ENCODE measurements at regions not wholly inside any gene's neighbourhood (a gene's known extent, or its start where the extent isn't known, plus 50 kb on each side); places are given as distances from the start of the nearest gene placed in this dataset.

GRCh38 chr15:81530271-81530691, 156.3 kb upstream of the TMC3 start:
- H3K4me1 ChIP-seq (ENCODE audit: control insufficient read depth, insufficient read depth, low read depth, low read length) = no peaks in the 10 kb centered on the region
- no peak overlapping the region for H3K4ac ChIP-seq (ENCODE audit: low read depth in 1 of 2, low read length in 2 of 2)
- H3K4me2 ChIP-seq (ENCODE audit: low read length, poor library complexity, severe bottlenecking) = no peak overlapping the region
- H3K18ac ChIP-seq (ENCODE audit: low read depth in 1 of 2, low read length in 2 of 2) = no peak overlapping the region
- H3K9ac ChIP-seq (ENCODE audit: low read length) = no peak overlapping the region
- no peaks in the 10 kb centered on the region for H3K36me3 ChIP-seq (ENCODE audit: control insufficient read depth in 1 of 2, insufficient read depth in 2 of 2, low read depth in 1 of 2, low read length in 2 of 2)
- no peaks in the 10 kb centered on the region for H3K79me1 ChIP-seq (replicated peaks; ENCODE audit: low read length, poor library complexity, severe bottlenecking)
- no peak overlapping the region for H2BK15ac ChIP-seq (ENCODE audit: low read depth, poor library complexity, severe bottlenecking)
- H3K4me3 ChIP-seq (ENCODE audit: insufficient read depth in 1 of 2, low read depth in 1 of 2, low read length in 2 of 2) = no peak overlapping the region
- DNase-seq = no peak
- H2BK5ac ChIP-seq (ENCODE audit: low read depth, low read length, poor library complexity, severe bottlenecking) = no peak overlapping the region
- no peak overlapping the region for H2BK12ac ChIP-seq (ENCODE audit: low read length in 2 of 2)
- H3K9me3 ChIP-seq (ENCODE audit: control insufficient read depth, low read length) = no peaks in the 10 kb centered on the region
- H2BK120ac ChIP-seq (ENCODE audit: low read depth, low read length) = no peak overlapping the region
- no peak overlapping the region for H3K27ac ChIP-seq (ENCODE audit: low read length, poor library complexity, severe bottlenecking)
- no peak overlapping the region for H3K14ac ChIP-seq (ENCODE audit: low read length in 2 of 2)
- H2AFZ ChIP-seq (ENCODE audit: low read depth, low read length) = no peak overlapping the region
- H3K23ac ChIP-seq (ENCODE audit: low read length in 2 of 2) = no peak overlapping the region
- no CpG with 5 or more reads among the region's 3 CpGs for WGBS
- H3K27me3 ChIP-seq (ENCODE audit: control insufficient read depth in 1 of 2, insufficient read depth in 1 of 2, low read length in 2 of 2) = no peaks in the 10 kb centered on the region
- H4K91ac ChIP-seq (ENCODE audit: low read length) = no peak overlapping the region
- no peak overlapping the region for H2AK5ac ChIP-seq (ENCODE audit: low read length, severe bottlenecking)
- H4K8ac ChIP-seq (ENCODE audit: low read length) = no peak overlapping the region

GRCh38 chr15:81529481-81529880, 155.5 kb upstream of the TMC3 start:
- no peaks in the 10 kb centered on the region for H3K27me3 ChIP-seq (ENCODE audit: control insufficient read depth in 1 of 2, insufficient read depth in 1 of 2, low read length in 2 of 2)
- H3K9ac ChIP-seq (ENCODE audit: low read length) = no peak overlapping the region
- no peak overlapping the region for H3K27ac ChIP-seq (ENCODE audit: low read length, poor library complexity, severe bottlenecking)
- no peak overlapping the region for H3K4me2 ChIP-seq (ENCODE audit: low read length, poor library complexity, severe bottlenecking)
- no peak overlapping the region for H2BK120ac ChIP-seq (ENCODE audit: low read depth, low read length)
- no peak overlapping the region for H2BK15ac ChIP-seq (ENCODE audit: low read depth, poor library complexity, severe bottlenecking)
- no peaks in the 10 kb centered on the region for H3K36me3 ChIP-seq (ENCODE audit: control insufficient read depth in 1 of 2, insufficient read depth in 2 of 2, low read depth in 1 of 2, low read length in 2 of 2)
- H2BK5ac ChIP-seq (ENCODE audit: low read depth, low read length, poor library complexity, severe bottlenecking) = no peak overlapping the region
- H3K4me1 ChIP-seq (ENCODE audit: control insufficient read depth, insufficient read depth, low read depth, low read length) = no peaks in the 10 kb centered on the region
- no peak overlapping the region for H2BK12ac ChIP-seq (ENCODE audit: low read length in 2 of 2)
- no peak overlapping the region for H3K18ac ChIP-seq (ENCODE audit: low read depth in 1 of 2, low read length in 2 of 2)
- no peaks in the 10 kb centered on the region for H3K9me3 ChIP-seq (ENCODE audit: control insufficient read depth, low read length)
- no peak overlapping the region for H4K91ac ChIP-seq (ENCODE audit: low read length)
- H4K8ac ChIP-seq (ENCODE audit: low read length) = no peak overlapping the region
- WGBS = no CpG with 5 or more reads among the region's 2 CpGs
- no peak for DNase-seq
- H2AFZ ChIP-seq (ENCODE audit: low read depth, low read length) = no peak overlapping the region
- H3K79me1 ChIP-seq (replicated peaks; ENCODE audit: low read length, poor library complexity, severe bottlenecking) = no peaks in the 10 kb centered on the region
- no peak overlapping the region for H3K4me3 ChIP-seq (ENCODE audit: insufficient read depth in 1 of 2, low read depth in 1 of 2, low read length in 2 of 2)
- no peak overlapping the region for H3K4ac ChIP-seq (ENCODE audit: low read depth in 1 of 2, low read length in 2 of 2)
- H3K14ac ChIP-seq (ENCODE audit: low read length in 2 of 2) = no peak overlapping the region
- no peak overlapping the region for H2AK5ac ChIP-seq (ENCODE audit: low read length, severe bottlenecking)
- no peak overlapping the region for H3K23ac ChIP-seq (ENCODE audit: low read length in 2 of 2)

- Histone ChIP-seq H2AFZ (ENCODE audit: low read depth, low read length) (no peak overlapping the region), H4K91ac (ENCODE audit: low read length) (no peak overlapping the region), H3K23ac (ENCODE audit: low read length in 2 of 2) (no peak overlapping the region), H3K79me1 (replicated peaks; ENCODE audit: low read length, poor library complexity, severe bottlenecking) (no peaks in the 10 kb centered on the region), H3K36me3 (ENCODE audit: control insufficient read depth in 1 of 2, insufficient read depth in 2 of 2, low read depth in 1 of 2, low read length in 2 of 2) (no peaks in the 10 kb centered on the region), H3K27ac (ENCODE audit: low read length, poor library complexity, severe bottlenecking) (no peak overlapping the region), H3K4me3 (ENCODE audit: insufficient read depth in 1 of 2, low read depth in 1 of 2, low read length in 2 of 2) (no peak overlapping the region), H2AK5ac (ENCODE audit: low read length, severe bottlenecking) (no peak overlapping the region), H3K9ac (ENCODE audit: low read length) (no peak overlapping the region), H3K4ac (ENCODE audit: low read depth in 1 of 2, low read length in 2 of 2) (no peak overlapping the region), H2BK120ac (ENCODE audit: low read depth, low read length) (no peak overlapping the region), H3K9me3 (ENCODE audit: control insufficient read depth, low read length) (no peaks in the 10 kb centered on the region), H3K18ac (ENCODE audit: low read depth in 1 of 2, low read length in 2 of 2) (no peak overlapping the region), H2BK15ac (ENCODE audit: low read depth, poor library complexity, severe bottlenecking) (no peak overlapping the region), H4K8ac (ENCODE audit: low read length) (no peak overlapping the region), H3K4me2 (ENCODE audit: low read length, poor library complexity, severe bottlenecking) (no peak overlapping the region), H3K14ac (ENCODE audit: low read length in 2 of 2) (no peak overlapping the region), H2BK5ac (ENCODE audit: low read depth, low read length, poor library complexity, severe bottlenecking) (no peak overlapping the region), H2BK12ac (ENCODE audit: low read length in 2 of 2) (no peak overlapping the region), H3K4me1 (ENCODE audit: control insufficient read depth, insufficient read depth, low read depth, low read length) (no peaks in the 10 kb centered on the region), H3K27me3 (ENCODE audit: control insufficient read depth in 1 of 2, insufficient read depth in 1 of 2, low read length in 2 of 2) (peaks cover 0 to 2% of the 10 kb centered on the region in 2 experiments)
- no peak for DNase-seq
- 80% methylated on average over 4 of the region's 4 CpGs for WGBS
Observed at GRCh38 chr15:81526029-81526428, 152.0 kb upstream of the TMC3 start.

- H3K4ac ChIP-seq (ENCODE audit: low read depth in 1 of 2, low read length in 2 of 2) = no peak overlapping the region
- no peak for DNase-seq
- no peak overlapping the region for H2AK5ac ChIP-seq (ENCODE audit: low read length, severe bottlenecking)
- no peak overlapping the region for H3K9ac ChIP-seq (ENCODE audit: low read length)
- H4K8ac ChIP-seq (ENCODE audit: low read length) = no peak overlapping the region
- no peak overlapping the region for H2BK12ac ChIP-seq (ENCODE audit: low read length in 2 of 2)
- H3K18ac ChIP-seq (ENCODE audit: low read depth in 1 of 2, low read length in 2 of 2) = no peak overlapping the region
- H3K36me3 ChIP-seq (ENCODE audit: control insufficient read depth in 1 of 2, insufficient read depth in 2 of 2, low read depth in 1 of 2, low read length in 2 of 2) = no peaks in the 10 kb centered on the region
- H4K91ac ChIP-seq (ENCODE audit: low read length) = no peak overlapping the region
- no peak overlapping the region for H2BK120ac ChIP-seq (ENCODE audit: low read depth, low read length)
- no peak overlapping the region for H3K4me2 ChIP-seq (ENCODE audit: low read length, poor library complexity, severe bottlenecking)
- H2BK5ac ChIP-seq (ENCODE audit: low read depth, low read length, poor library complexity, severe bottlenecking) = no peak overlapping the region
- no peaks in the 10 kb centered on the region for H3K9me3 ChIP-seq (ENCODE audit: control insufficient read depth, low read length)
- H3K79me1 ChIP-seq (replicated peaks; ENCODE audit: low read length, poor library complexity, severe bottlenecking) = no peaks in the 10 kb centered on the region
- no CpG with 5 or more reads among the region's 1 CpG for WGBS
- no peak overlapping the region for H2BK15ac ChIP-seq (ENCODE audit: low read depth, poor library complexity, severe bottlenecking)
- H2AFZ ChIP-seq (ENCODE audit: low read depth, low read length) = no peak overlapping the region
- no peak overlapping the region for H3K23ac ChIP-seq (ENCODE audit: low read length in 2 of 2)
- H3K27me3 ChIP-seq (ENCODE audit: control insufficient read depth in 1 of 2, insufficient read depth in 1 of 2, low read length in 2 of 2) = peaks cover 0 to 4% of the 10 kb centered on the region in 2 experiments
- H3K14ac ChIP-seq (ENCODE audit: low read length in 2 of 2) = no peak overlapping the region
- no peak overlapping the region for H3K4me3 ChIP-seq (ENCODE audit: insufficient read depth in 1 of 2, low read depth in 1 of 2, low read length in 2 of 2)
- H3K4me1 ChIP-seq (ENCODE audit: control insufficient read depth, insufficient read depth, low read depth, low read length) = no peaks in the 10 kb centered on the region
- no peak overlapping the region for H3K27ac ChIP-seq (ENCODE audit: low read length, poor library complexity, severe bottlenecking)
Observed at GRCh38 chr15:81524496-81524895, 150.5 kb upstream of the TMC3 start.
